ENCODE measurements at regions not wholly inside any gene's neighbourhood (a gene's known extent, or its start where the extent isn't known, plus 50 kb on each side); places are given as distances from the start of the nearest gene placed in this dataset.

GRCh38 chr22:22403771-22404170 lies 104.8 kb downstream of the ZNF280B start:
- no peak for DNase-seq (ENCODE audit: low read depth)
- H3K4me3 ChIP-seq (ENCODE audit: low read length), result no peak overlapping the region
- no peak for TF ChIP-seq CTCF (IDR thresholded peaks at IDR 0.05; ENCODE audit: insufficient read depth, low read depth, low read length, missing control alignments)

- no peak overlapping the region for H3K4me3 ChIP-seq (ENCODE audit: low read length)
- no peak for TF ChIP-seq CTCF (IDR thresholded peaks at IDR 0.05; ENCODE audit: insufficient read depth, low read depth, low read length, missing control alignments)
- no peak for DNase-seq (ENCODE audit: low read depth)
Observed at GRCh38 chr22:22404598-22405284, 103.8 kb downstream of the ZNF280B start.

- no peak for DNase-seq (ENCODE audit: low read depth)
- no peak for TF ChIP-seq CTCF (IDR thresholded peaks at IDR 0.05; ENCODE audit: insufficient read depth, low read depth, low read length, missing control alignments)
- H3K4me3 ChIP-seq (ENCODE audit: low read length), result no peak overlapping the region
Observed at GRCh38 chr22:22406445-22407027, 102.0 kb downstream of the ZNF280B start.

GRCh38 chr22:22407061-22407460 lies 101.5 kb downstream of the ZNF280B start:
- H3K4me3 ChIP-seq (ENCODE audit: low read length), result no peak overlapping the region
- no peak for DNase-seq (ENCODE audit: low read depth)
- TF ChIP-seq CTCF (IDR thresholded peaks at IDR 0.05; ENCODE audit: insufficient read depth, low read depth, low read length, missing control alignments), result no peak

- no peak for DNase-seq (ENCODE audit: low read depth)
- H3K4me3 ChIP-seq (ENCODE audit: low read length), result no peak overlapping the region
- TF ChIP-seq CTCF (IDR thresholded peaks at IDR 0.05; ENCODE audit: insufficient read depth, low read depth, low read length, missing control alignments), result no peak
Observed at GRCh38 chr22:22408269-22408668, 100.3 kb downstream of the ZNF280B start.

- DNase-seq (ENCODE audit: low read depth), result peak; percentile 27
- no peak overlapping the region for H3K4me3 ChIP-seq (ENCODE audit: low read length)
- TF ChIP-seq CTCF (IDR thresholded peaks at IDR 0.05; ENCODE audit: insufficient read depth, low read depth, low read length, missing control alignments), result peak; percentile 52
Observed at GRCh38 chr22:22408731-22409696, 99.5 kb downstream of the ZNF280B start.
